GM19023 (cell line): ENCODE measurements at regions not wholly inside any gene's neighbourhood (a gene's known extent, or its start where the extent isn't known, plus 50 kb on each side); places are given as distances from the start of the nearest gene placed in this dataset.

Experiments
- ATAC-seq: cut with Tn5 transposase; IDR thresholded peaks from one replicate; pipeline ENCODE4 v1.9.1; 2021; ENCODE audit warnings: mild to moderate bottlenecking, moderate library complexity; ENCODE audit not compliant: unreplicated experiment

DNA sequence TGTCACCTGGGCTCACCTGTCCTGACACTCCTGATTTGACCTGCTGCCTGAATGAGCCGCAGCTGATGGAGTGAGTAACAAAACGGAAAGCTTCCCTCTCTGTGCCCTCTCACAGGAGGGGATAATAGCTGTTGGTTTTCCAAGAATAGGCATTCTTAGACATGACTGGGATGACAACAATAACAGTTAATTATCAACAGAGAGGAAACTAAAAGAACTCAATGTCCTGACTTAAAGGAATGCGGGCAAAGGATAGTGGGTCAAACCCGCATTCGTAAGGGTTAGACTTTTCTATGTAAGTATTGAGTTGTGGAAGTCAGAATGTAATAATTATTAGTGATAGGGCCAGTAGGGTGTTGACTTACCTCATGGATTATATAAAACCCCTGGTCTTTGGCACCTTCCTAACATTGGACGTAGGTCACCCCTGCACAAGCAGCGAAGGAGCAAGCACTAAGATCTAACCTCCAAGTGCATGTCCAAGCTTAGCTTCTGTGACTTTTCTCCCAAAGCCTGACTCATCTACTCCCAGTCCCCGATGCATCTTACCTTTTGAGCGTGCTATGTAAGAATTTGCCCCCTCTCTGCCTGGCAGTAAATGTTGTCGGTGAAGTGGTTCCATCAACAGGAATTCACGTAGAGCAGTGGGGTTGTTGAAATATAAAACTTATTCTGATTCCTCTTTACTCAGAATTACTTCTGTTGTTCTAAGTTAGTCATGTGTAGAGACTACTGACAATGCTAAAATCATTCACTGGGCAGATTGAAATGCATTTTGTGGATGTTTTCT, 442.3 kb downstream of the FGF9 start:
- no peak for ATAC-seq

DNA sequence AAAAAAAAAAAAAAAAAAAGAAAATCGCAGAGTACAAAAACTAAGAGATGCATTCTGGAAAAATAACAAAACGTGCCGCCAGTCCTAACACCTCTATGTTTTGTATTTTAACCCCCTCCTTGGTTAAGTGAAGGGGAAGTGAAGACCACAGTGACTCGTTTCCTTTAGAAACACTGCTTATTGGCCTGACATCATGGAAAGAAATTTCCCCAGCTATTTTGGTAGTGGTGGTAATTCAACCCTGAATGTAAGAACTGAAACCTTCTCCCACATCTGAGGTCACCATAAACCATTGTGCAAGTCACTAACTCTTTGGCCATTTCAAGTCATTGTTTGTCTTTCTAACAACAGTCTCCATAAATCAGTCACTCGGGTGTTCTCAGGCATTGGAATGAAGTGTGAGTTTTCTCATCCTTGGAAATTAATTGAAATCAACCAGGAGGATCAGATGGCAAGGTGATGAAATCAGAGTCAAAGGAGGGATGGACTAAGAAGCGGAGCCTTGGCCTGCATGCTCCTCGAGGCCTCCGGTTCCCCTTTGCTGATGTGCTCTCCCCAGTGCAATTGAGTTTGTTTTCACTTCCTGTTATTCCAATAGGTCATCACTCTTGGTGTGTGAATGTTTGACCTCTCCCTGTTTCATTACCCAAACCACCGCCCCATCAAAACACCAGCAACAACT, 443.9 kb downstream of the FGF9 start:
- peak; percentile 88 for ATAC-seq

DNA sequence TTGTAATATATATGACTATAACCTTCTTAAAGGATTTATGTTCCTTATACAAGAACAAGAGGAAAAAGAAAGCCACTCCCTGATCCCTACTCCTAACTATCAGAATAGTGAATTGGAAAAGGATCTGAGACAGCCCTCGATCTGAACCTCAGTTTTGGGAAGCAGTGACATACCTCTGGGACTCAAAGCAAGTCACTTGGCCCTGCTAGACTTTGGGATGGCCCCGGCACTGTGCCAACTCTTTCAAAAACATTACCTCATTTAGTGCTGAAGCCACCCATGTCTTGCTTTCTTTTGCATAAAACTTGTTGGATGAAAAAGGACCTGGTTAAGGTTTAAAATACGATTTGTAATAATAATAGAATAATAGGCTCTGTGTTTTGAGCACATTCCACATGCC, 447.3 kb downstream of the FGF9 start:
- ATAC-seq = no peak

DNA sequence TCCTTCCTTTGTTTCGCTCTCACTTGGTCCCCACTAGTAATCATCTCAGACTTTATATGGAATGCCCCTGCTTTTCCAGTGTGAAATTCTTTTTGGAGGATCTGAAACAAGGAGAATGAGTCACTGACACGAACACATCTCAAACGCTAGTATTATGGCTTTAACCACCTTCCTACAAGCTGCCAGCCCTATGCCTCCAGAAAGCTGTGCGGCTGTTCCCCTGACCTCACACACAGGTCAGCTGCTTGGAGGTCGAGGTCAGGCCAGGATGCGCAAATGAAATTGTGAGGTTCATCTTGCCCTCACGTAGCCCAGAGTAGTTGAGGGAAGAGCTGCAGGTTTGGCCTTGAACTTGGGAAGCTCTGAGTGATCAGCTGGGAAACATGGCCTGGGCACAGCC, 449.8 kb downstream of the FGF9 start:
- no peak for ATAC-seq

DNA sequence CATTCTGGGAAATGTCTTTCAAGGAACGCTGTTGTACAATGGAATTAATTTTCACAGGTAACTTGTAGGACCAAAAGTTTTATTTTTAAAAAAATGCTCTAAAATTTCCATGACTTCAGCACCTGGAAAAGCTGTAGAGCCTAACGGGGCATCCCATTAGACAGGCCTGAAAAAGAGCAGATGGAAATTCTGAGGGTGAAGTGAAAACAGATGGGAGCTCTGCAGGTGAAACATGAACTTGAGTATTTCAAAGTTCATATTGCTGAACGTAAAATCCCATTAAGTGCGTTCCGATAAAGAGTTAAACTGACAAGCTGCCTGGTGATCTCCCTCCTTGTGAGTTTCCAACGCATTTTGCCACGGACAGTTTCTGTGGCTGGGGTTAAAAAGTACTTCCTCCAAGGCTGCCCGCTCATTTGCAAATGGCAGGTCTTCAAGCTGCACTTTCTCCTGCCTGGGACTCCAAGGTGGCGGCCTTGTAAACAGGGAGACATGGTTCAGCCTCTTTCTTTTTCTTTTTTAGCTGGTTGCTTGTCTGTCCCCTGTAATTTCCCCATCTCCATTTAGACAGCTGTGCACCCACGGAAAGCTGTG, 450.4 kb downstream of the FGF9 start:
- peak; percentile 56 for ATAC-seq

DNA sequence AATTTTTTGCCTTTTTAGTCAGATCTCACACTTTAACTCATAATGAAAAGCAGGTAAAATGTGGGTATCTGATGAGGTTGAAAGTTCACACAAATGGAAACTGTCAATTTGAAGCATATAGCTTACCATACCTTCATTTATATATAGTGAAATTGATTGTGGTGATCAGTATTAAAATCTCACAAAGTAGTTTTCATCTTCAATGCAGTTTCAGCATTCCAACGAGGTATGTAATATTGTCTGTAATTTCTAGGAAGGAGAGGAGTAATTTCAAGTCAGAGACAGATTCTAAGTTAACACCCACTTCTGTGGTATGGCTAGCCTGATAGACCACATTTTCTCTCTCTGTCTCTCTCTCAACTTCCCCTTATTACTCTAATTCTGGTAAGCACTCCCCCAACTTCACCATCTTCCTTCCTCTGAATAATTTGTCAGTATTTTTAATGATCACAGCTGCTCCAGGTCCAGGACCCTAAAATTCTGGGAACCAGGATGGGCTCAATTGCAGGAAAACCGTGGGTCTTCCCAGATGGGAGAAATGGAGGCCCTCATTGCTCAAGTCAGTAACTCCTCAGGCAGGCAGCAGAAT, 455.7 kb downstream of the FGF9 start:
- peak; percentile 88 for ATAC-seq

DNA sequence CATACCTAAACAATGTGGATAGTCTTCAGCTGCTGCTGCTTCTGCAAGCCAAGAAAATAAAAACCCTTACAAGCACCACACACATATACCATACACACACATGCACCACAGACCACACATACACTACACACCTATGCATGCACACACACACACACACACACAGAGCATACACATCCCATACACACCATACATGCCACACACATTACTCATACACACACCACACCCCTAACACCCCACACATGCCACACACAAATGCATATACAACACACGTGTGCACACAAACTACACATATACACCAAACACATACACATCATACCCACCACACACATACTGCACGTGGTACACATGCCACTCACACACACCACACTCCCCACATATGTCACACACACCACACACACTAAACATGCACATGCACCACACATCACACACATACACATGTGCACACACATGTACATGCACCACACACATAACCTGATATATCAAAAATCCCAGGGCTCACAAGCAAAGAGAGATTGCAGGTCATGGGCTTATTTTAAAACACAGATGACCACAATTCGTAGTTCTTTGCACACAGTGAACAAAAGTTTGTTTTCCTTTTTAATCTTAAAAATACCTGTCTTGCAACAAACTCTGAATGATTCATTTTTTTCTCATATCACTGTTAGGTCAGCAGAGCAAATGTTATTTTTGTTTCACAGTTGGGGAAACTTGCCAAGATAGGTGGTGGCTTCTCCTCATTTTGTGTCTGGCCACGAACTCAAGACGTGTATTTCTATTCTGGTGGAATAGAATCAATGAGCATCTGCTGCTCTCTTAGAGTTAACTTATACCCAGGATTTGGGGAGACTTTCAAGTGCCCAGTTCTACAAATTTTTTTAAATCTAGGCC, 456.6 kb downstream of the FGF9 start:
- no peak for ATAC-seq

DNA sequence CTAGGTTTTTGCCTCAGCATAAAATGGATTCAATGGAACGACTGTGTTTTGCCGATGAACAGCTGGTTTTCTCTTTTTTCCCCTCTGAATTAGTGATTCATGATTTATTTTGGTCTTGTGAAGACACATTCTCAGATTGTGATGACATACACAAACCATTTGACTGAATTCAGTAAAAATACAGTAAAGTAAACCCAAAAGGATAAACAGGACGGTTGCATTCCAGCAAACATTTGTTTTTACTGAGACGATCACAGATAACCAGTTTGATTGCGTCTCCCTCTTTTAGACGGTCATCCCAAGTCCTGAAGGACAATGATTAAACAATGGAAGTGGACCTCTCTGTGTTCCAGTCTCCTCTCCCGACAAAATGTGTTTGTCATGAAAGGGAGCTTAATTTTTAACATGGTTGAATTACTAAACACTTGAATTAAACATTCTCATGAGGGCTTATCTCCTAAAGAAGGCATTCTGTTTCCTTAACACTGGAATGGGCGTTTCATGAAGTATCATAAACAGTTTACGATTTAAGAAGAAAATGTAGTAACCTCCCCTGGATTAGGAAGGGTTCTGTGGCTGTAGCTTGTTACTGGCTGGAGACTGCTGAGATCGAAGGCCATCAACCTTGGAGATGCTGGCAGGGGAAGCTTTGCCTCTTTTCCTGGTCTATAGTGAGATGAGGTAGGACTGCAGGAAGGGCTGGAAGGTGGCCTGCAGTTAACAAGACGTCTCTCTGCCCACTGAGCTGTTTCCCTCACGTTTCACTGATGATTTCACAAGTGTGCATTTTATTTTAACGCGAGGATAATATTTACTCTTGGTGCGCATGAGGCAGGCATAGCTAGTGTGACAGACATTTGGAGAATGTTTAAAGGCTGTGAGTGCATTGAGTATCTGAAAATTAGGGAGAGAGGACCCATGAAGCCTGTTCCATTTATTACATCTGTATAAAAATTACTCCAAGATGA, 457.9 kb downstream of the FGF9 start:
- ATAC-seq = no peak

DNA sequence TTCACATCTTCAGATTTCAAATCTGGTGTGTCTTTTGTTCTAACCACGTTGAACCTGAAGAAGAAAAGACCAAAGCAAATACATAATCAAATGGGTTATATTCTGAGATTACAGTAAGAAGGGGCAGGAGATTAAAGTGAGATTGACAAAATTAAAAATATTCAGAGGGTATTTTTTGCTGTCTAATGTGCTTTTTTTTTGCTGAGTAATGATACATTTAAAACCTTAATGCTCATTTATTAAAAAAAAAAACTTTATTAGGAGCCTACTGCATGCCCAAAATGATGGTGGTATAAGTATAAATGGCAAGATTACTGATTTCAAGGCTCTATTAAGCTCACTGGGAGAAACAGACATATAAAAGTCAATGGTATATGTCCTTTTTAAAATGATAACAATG, 459.4 kb downstream of the FGF9 start:
- no peak for ATAC-seq

DNA sequence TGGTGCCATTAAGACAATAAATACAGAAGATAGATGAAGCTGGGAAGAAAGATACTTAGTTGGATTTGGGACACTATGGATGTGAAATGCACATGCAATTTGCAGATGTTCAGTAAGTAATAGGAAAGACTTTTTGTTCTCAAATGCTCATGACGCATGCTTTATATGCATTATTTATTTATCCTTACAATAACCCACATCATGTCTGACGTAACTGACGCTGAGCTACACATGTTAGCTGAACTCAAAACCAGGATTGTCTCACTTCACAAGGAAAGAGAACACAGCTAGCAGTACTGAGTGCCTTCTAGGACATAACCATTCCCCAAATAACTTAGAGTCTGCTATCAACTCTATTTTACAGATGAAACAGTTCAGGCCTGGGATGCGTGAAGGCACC, 463.4 kb downstream of the FGF9 start:
- no peak for ATAC-seq

DNA sequence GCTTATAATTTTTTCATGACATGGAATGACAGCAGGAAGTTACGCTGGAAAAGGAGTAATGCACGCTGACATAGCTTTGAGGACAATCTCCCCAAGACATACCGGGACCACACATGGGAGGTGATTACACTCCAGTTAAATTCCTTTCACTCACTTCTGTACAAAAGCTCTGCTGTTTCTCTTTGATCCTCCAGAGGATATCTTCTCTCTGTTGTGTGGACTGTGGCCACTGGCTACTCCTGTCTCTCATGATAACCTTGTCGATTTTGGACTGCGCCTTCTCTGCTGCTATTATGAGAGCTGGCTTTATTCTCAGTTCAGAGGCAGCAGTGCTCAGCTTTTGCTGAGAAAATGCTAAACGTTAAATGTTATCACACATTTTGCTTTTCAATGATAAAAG, 464.6 kb downstream of the FGF9 start:
- ATAC-seq = no peak

DNA sequence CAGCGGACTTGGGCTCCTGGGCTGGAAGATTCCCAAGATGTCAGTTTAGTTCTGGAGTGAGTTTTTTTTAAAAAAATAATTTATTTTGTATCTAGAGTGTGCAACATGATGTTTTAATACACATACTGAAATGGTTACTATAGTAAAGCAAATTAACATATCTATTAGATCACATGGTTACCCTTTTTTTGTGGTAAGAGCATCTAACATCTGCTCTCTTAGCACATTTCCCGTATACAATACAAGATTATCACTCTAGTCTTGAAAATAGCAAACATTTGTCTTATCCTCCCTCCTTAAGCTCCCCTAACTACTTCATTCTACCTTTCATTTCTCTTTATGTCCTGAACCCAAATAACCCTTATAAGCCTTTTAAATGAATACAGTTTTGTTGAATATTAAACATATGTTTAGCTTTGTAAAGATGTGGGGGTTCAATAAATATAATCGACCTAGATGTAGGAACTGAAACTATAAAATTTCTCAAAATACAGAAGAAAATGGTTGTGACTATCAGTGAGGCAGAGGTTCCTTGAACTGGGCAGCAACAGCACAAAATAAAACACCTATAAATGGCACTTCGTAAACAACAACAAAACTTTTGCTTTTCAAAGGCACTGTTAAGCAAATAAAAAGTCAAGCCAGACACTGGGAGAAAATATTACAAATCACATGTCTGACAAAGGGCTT, 466.6 kb downstream of the FGF9 start:
- ATAC-seq = no peak

DNA sequence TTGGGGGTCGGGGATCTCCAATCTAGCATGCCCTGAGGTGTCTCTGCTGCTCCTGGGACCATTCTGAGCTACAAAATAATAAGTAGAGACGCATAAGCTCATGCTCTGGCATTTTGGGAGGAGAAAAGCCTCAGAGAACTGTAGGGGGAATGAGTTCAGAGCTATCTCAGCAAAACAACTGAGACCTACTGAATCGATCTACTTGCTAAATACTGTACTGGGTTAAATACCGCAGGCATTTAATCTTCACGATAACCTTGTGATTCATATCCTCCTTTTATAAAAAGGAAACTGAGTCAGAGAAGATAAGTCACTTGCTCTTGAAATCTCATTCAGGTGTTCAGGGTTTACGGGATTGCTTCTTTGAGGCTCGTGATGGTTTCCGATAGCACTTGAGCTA, 468.1 kb downstream of the FGF9 start:
- ATAC-seq = no peak

DNA sequence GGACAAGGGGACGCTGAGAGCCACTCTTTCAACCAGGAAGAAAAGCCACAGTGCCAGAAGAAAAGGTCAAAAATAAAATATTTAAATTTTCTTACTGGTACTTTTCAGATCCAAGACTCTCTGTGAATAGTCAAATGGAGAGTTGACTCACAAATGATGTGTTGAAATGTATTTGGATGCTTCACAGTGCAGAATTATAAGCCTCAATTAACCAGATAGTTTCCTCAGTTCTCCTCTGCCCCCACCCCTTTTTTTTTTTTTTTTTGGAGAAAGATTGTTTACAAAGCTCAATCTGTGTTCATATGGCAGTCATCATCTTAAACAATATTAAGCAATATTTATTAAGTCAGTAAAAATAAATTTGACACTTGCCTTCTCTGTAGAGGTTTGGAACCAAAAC, 470.8 kb downstream of the FGF9 start:
- ATAC-seq = no peak

DNA sequence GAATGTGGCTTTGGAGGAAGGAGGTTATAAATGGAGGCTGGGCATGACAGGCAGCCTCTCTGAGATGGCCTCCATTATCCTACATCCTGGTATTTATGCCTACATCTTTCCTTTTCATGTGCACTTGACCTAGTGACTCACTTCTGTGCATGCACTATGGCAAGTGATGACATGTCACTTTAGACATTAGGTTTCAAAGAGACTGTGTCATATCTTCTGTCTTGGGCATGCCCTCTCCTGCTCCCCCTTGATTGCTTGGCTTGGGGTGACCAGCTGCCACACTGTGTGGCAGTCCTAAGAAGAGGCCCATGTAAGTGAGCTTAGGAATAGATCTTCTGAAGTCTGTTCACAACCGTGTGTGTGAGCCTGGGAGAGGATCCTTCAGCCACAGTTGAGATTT, 472.8 kb downstream of the FGF9 start:
- no peak for ATAC-seq

DNA sequence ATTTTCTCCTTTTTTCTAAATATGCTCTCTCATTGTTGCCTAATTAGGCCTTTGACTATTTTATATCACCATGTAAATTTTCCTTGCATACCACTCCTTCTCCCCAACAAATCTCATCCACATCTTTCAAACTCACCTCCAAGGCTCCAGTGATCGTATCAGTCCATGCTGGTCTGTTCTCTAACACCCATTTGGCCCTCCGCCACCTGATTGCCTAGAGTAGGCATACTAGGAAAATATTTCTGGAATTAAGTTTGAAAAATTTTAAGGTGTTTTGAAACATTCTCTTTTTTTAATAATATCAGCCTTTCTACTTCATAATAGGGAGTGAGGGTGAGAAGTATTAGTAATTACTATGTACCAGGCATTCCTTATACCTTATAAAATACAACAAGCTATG, 473.9 kb downstream of the FGF9 start:
- no peak for ATAC-seq

DNA sequence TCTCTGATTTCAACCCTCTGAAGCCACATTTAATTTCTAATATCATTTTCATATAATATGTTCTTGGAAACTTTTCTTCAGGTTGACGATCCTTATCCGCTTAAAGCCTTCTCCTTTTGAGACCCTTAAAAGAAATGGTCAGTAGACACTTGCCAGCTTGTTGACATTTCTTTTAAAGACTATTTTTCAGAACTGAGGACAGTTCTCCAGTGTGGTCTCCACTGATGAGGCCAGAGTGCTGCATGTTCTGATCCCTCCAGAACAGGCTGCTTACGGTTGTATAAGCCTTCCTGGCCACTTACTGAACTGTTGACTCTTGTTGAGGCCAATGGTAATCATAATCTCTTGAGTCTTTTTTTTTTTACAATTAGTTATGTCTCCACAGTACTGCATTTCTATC, 477.3 kb downstream of the FGF9 start:
- ATAC-seq = no peak

DNA sequence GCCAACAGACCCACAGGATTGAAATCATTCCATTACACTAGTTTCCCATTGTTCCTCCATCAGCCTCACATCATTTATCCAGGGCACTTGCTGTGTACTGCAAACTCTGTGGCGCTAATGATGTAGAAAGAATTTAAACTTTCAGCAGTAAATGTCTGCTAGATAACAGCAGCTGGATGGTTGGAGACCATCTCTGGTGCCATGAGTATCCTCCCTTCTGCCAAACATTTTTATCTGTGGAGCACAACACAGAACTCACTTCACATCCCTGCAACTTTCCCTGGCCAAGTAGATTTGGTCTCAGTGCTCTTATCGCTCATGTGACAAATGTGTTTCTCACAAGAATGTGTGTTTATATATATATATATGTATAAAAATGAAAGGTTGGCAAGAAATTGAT, 481.9 kb downstream of the FGF9 start:
- ATAC-seq = no peak

DNA sequence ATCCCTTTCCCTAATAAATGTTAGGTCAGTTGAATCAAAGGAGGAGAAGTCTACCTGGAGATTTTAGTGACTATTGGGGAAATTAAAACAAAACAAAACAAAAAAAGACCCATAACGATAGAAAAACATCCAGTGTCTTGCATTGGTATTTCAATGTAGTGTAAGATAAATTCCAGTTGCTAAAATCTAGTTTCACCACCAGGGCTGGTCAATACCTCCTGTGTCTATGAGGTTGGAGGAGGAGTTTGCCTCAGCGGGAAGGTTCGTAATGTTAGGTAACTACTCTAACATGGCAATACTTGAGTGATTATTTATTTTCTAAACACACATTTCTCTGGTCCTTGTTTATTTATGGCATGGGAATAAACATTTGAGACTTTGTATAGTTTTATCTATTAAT, 483.2 kb downstream of the FGF9 start:
- no peak for ATAC-seq
